ENCODE measurements at regions not wholly inside any gene's neighbourhood (a gene's known extent, or its start where the extent isn't known, plus 50 kb on each side); places are given as distances from the start of the nearest gene placed in this dataset.
A peak's percentile ranks its signal among the peaks of the same experiment; 100 is the strongest.

DNA sequence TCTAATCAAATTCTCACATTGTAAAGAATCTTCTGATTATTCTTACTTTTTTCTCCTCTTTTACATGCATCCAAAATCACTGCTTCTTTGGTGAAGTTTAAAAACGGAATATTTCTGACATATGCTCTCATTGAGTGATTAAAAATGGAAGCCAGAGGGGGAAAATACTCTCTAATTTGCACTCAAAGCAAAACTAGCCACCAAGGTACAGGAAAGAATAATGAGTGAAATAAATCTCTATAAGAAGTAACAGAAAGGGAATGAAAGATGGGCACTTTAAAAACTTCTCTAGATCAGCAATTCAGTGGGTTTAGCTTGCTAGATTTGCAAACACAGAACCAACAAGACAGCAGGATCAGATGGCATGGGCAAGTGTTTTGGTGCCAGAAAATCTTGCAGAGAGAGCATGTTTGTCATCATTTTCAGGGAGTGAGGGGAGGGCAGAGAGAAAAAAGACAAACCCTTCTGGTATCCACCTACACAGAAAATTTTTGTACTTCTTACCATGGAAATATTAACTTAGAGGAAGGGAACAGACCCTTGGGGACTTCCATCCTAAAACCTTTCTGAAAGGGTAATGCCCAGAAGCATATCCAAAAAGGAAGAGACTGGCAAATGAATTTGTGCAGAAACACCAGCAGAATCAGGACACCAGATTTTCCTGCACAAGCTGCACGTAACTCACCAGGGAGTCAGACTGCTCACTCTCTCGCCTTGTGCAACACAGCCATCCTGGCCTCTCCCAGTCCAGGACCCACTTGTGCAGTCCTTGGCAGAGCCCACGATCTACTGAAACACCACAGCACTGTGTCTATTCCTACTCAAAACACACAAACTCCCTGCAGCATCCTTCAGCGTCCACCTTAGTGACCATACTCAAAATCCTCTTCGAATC lies 270.2 kb upstream of the PRDM1 start:
- DNase-seq (ENCODE audit: low read depth in 2 of 2): no peak

DNA sequence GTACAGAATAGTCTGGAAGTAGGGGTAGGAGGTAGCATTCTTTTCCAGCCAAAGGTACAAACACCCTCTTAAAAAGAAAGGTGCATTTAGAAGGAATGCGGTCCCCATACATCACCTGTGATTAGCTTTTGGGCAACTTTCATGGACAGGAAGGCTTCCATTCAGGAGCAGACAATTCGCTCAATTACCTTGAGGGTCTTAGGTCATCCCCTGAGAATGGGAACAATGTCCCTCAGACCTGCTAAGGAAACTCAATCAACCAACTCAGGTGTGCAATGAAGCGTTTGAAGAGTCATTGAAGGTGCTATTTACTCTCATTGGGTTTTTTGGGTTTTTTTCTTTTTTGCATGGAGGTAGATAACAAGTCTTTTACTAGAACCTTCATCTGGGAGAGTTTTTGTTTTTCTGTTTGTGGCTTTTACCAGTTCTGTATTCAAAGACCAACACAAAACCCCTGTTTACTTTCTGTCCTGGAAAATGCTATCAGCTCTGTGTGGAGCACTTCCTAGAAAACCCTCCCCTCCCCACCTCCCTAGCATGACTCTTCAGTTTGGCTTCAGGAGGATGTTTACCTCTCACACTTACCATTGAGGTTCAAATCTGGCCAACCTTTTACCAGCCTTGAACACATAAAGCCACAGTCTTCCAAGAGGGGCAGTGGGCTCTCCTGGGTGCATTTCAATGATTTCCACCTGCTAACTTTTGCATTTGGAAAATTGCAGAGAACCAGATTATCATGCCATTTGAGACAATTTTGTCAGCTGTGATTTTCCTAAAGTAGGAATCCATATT lies 271.2 kb upstream of the PRDM1 start:
- no peak for DNase-seq (ENCODE audit: low read depth in 2 of 2)

DNA sequence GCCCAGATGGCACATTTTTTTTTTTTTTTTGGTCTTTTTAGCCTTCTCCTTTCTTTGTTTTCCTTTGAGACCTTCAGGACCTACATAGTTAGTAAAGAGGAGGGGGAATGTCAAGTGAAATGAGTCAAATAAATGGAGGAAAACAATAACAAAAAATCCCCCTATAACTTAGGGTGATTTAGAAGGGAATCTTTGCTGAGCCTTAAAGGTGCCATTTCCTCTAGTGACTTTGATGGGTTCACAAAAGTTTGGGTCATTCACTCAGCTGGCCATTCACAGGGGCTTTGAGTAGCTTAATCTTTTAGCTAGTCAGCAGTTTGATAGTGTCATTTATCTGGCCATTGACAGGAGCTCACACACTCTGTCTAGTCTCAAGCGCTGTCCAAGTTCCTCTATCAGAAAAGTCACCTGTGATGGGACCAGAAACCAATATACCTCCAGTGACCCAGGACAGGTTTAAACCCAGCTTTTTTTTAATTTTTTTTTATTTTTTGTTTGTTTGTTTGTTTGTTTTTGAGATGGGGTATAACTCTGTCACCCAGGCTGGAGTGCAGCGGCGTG lies 275.1 kb upstream of the PRDM1 start:
- no peak for DNase-seq (ENCODE audit: low read depth in 2 of 2)

DNA sequence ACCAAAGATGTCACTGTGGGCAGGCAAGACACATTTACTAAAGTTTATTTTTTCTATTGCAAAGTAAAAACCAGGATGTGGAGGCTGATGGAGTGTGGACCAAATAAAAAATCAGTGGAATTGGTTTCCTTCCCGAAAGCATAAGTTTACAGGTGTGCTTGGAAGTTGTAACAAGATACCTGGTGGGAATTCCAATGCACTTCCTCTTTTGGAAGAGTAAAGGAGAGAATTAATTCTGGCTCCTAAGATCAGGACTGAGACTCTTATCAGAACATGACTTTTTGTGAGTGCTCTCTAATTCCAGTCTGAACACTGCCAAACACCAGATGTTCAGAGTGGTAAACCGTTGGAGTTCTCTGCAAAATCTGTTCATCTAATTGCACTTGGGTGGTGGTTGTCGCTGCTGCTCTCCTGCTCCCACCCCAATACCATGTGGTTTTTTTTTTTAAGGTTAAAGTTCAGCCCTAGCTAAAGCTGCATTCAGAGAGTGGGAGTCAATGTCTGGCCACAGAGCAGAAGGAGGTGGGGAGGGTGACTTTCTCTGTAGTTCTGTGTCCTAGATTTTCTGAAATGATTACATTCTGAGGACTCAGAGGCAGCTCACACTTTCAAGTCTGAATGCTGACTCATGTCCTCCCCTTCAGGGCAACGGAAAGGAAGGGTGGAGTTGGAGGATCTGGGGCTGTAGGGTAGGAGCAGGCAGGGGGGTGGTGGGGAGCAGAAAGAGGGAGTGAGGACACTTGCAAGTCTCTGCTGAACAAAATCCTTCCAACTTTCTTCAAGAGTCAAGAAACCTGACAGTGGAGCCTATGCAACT lies 275.8 kb upstream of the PRDM1 start:
- DNase-seq (ENCODE audit: low read depth in 2 of 2): peak; percentile 63 to 67

DNA sequence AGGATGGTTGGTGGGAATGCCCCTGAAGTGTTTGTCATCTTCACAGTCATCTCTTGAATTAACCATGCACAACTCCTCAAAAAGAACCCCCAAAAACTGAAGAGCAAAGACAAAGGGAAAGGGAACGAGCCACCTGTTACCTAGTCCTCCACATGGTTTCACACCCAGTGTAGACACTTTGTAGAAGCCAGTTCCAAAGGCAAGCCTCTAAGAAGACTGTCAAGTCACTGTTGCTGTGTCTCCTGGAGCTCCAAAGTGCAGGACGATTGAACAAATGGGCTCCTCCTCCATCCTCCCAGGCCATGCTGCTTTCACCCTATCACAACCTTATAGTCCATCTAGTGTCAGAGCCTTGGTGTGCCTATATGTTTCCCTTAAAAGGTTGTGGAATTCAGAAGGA lies 277.6 kb upstream of the PRDM1 start:
- no peak for DNase-seq (ENCODE audit: low read depth in 2 of 2)

GRCh38 chr6:105807905-105808304 lies 278.2 kb upstream of the PRDM1 start:
- DNase-seq (ENCODE audit: low read depth in 2 of 2): no peak

- DNase-seq (ENCODE audit: low read depth in 2 of 2): no peak
These were observed 279.6 kb upstream of the PRDM1 start for GRCh38 chr6:105806486-105806920.

DNA sequence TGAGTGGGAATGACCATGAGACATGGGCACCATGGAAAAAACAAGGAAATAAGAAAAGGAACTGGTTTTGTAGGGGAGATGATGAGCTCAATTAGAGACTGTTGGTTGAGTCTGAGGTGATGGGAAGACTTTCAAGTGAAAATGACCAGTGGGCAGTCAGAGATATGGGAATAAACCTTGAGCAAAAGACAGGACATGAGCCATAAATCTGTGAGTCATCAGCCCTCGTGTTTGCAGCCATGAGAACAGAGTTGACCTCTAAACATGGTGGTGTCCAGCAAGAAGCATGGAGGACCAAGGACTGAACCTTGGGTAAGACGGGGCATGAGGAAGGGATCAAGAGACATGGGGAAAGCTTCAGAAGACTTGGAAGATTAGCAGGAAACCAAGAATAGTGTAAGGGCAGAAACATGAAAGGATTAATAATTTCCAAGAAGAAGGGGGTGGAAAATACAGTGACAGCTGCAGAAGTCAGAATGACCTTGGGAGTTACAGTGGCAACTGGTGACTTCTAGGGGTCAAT lies 280.6 kb upstream of the PRDM1 start:
- DNase-seq (ENCODE audit: low read depth in 2 of 2): no peak

DNA sequence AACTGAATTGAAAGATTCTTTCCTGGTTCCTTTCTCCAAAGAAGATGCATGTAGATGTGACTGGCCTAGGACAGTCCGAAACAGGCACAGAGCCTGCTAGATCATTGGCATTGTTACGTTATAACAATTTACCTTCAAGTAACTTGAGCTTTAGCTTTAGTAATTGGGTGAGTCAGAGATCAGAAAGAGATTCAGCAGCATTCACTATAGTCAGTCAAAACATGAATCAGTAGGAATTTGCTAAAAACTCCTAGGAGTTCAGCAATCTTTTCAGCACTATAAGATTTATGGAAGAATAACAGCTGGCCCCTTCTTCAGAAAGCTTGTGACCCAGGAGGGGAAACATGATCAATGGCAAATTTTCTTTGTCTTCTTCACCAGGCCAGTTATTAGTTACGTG lies 281.7 kb upstream of the PRDM1 start:
- peak; percentile 67 to 81 for DNase-seq (ENCODE audit: low read depth in 2 of 2)

DNA sequence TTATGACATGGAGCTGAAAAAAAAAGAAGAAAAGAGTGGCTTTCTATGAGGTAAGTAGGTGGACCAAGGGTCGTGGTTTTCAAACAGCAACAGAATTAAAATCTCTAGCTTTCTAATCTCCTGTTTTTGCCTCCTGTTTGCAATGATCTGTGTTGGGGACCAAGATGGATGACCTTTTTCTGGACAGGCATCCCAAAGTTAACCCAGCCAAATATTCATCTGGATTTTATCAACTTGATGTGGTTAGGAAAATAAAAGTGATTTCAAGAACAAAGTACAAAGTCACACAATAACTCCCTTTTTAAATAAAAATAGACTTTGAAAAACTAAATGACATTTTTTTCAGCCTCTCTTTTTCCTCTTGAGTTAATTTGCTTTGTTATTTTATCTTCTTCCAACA lies 282.1 kb upstream of the PRDM1 start:
- no peak for DNase-seq (ENCODE audit: low read depth in 2 of 2)

GRCh38 chr6:105803442-105803841 lies 282.7 kb upstream of the PRDM1 start:
- peak; percentile 50 to 55 for DNase-seq (ENCODE audit: low read depth in 2 of 2)

GRCh38 chr6:105802703-105803102 lies 283.4 kb upstream of the PRDM1 start:
- no peak for DNase-seq (ENCODE audit: low read depth in 2 of 2)

DNA sequence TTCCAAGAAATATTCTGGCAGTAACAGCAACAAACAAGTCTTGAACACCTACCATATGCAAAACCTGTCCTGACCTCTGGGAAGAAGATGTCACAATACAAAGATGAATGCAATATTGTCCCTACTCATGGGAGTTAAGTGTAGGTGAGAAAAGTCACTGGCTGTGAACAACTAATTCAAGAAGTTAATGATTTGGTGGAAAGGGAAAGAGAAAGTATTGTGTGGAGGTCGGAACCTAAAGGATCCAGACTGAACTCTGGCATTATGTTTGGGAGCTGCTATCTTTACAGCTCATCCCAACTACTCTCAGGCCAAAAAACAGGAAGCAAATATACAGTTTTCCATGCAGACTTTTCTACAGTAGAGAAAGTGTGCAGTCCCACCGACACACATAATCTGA lies 285.3 kb upstream of the PRDM1 start:
- no peak for DNase-seq (ENCODE audit: low read depth in 2 of 2)

- no peak for DNase-seq (ENCODE audit: low read depth in 2 of 2)
These were observed 285.7 kb upstream of the PRDM1 start for GRCh38 chr6:105800398-105800797.

DNA sequence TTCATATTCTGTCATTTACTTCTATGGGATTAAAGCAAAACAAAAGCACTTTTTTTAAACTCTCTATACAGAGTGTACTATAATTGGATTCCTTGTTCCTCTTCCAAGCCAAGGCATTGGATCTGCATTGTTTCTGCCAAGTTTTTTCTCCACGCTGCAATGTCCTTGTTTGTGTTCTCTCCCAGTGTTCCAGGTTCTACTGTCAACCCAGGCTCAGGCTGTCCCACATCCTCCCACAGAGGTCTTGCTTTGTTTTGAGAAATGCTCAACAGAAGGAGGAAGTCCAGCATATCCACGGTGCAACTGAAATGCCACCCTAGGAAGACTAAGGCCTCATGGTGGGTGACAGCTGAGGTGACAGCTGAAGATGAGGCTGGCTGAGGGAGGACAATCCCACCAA lies 287.1 kb upstream of the PRDM1 start:
- DNase-seq (ENCODE audit: low read depth in 2 of 2): no peak

DNA sequence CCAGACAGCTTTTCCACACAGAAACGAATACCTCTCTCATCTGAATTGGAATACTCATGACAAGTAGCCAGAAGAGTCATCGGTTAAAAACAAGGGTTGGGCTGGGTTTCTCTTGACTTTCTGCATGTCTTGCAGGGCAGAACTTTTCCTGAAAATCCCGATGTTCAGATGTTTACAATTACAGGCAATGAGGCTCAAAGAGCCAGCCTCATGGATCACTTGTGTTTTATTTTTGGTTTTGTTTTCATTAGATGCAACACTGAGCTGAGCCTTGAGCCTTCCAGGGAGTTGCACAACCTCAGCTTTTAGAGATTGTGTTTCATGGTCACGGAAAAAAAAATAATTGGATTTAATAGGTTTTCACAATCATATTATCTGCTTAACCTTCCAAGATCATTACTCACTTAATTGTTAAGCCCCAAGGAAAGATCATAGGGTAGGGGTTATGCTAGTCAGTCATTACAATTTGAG lies 288.1 kb upstream of the PRDM1 start:
- DNase-seq (ENCODE audit: low read depth in 2 of 2): peak; percentile 86 to 88

DNA sequence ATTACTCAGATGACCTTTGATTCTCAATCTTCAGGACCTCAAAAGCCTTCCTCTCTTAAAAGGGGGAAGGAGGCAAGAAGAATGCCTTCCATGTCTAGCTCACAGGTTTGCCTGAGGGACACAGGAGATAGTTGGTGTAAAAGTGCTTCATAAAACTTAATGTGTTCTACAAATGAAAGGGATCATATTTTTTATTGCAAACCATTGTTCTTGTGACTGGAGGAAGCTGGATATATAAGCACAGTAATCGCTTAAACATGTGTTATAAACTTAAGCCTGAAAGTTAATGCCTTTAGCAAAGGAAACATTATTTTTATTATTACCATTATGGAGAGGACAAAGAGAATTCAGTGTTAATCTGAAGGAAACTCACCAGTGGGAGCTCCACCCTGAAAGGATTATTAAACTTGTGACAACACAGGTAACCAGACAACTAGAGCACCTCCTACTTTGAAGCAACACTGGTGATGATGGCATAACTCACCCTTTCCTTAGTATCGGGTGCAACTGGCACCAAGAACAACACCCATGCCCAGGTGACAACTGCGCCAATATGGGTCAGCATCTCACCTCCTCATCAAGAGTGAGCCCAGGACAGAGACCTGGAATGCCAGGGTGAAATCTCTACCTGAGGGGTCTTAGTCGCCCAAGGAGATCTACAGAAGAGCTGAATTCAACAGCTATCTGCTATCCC lies 288.7 kb upstream of the PRDM1 start:
- no peak for DNase-seq (ENCODE audit: low read depth in 2 of 2)

GRCh38 chr6:105795913-105796517 lies 290.1 kb upstream of the PRDM1 start:
- DNase-seq (ENCODE audit: low read depth in 2 of 2): no peak

- DNase-seq (ENCODE audit: low read depth in 2 of 2): no peak
These were observed 290.8 kb upstream of the PRDM1 start for GRCh38 chr6:105795366-105795765.

GRCh38 chr6:105794870-105795269 lies 291.3 kb upstream of the PRDM1 start:
- no peak for DNase-seq (ENCODE audit: low read depth in 2 of 2)
